ENCODE measurements at regions not wholly inside any gene's neighbourhood (a gene's known extent, or its start where the extent isn't known, plus 50 kb on each side); places are given as distances from the start of the nearest gene placed in this dataset.
A peak's percentile ranks its signal among the peaks of the same experiment; 100 is the strongest.

DNA sequence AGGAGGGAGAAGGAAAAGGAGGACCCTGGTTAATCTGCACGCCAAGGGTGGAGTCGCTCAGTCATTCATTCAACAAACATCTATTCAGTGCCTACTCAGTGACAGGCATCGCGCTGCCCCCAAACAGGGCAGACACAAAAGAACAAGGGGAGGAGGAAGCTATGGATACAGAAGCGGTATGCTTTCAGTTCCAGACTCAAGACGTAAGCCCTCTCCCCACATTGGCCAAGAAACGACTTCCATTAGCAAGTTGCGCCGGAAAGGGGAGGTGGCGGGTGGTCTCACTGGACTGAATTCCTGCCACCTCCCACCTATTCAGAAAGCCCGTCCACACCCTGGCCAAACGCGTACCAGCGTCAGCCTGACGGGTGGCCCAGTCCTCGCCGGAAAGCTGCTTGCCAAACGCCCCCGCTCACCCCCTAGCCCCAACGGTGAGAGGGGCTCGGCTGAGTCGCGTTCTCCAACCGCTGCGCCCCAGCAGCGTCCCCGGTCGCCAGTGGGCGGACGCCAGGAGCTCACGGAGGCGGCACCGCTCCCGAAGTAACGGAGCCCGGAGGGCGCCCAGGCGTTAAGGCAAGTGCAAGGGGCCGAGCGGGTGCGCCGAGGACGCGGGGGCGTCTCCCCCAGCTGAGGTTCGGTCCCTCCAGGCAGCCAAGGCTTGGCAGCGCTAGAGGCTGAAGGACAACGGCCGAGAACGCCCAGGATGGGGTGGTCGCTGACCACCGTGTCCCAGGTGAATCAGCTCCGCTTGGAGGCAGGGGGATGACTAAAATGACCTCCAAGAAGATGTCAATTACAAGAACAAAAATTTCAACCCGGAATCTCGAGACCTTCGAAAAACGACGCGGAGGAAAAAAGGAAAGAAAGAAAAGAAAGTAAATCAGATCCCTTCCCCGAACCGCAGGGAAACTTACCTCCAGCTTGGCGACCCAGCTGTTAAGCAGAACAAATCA lies 470.7 kb downstream of the SOX9 start:
- no peak for DNase-seq

DNA sequence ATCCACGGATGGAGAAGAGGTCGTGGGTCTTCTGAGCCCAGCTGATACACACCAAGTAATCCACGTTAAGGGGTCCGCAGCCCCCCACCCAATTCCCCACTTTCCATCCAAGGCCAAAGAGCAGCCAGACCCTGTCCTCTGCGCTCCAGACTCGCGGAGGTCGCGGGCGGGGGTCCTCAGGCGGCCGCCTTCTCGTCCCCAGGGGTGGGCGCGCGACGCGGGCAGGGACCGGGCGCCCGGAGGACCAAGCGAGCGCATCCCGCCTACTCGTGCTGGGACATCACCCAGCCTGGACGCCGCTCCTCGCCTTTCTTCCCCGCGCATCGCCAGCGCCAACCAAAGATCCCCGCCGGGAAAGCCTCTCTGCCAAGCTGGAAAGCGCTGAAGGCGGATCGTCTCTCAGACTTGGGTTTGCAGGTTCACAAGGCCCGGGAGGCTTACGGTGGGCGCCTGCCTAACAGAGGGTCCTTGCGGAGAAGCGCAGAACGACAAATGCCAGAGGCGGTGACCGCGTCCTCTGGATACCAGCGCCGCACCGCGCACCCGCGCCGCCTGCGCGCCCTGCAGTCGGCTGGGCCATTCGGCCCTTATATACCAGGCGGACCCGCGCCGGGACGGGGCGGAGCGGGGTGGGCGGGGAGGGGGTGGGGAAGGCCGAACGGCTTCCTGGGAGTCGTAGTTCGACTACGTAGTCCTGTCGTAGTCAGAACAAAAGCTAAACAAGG lies 471.6 kb downstream of the SOX9 start:
- DNase-seq: peak; percentile 31

DNA sequence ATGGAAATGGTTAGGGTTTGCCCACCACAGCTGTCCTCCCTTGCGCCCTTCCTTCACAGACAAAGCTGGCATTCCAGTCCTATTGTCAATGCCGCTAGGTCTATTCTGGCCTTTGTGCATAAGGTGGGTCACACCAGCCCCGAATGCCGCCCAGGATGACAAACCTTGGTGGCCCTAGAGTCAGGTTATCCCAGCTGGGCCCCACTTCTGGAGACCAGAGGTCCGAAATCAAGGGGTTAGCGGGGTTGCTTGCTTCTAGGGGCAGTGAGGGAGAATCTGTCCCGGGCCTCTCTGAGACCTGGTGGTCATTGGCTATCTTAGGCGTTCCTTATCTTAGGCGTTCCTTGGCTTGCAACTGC lies 472.1 kb downstream of the SOX9 start:
- DNase-seq: no peak

DNA sequence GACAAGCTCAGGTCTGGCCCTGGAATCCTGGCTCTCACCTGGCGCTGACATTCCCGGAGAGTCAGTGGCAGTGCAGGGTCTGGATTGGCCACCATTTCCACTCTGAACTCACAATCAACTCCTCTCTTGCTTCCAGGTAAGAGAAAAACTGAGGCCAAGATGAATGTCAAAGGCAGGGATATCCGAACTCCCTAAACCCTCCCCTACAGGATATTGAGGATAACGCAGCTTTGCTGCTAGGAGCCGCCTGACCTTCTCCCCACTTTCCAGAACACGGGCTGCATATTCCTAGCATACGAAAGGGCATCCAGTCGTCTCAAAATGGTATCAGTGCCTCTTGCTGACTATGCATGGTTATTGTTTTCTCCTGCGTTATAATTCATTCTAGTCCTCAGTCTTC lies 473.4 kb downstream of the SOX9 start:
- DNase-seq: no peak
